ENCODE measurements at regions not wholly inside any gene's neighbourhood (a gene's known extent, or its start where the extent isn't known, plus 50 kb on each side); places are given as distances from the start of the nearest gene placed in this dataset.
"Not testable (repeated sequence)": the region's sequence is repeated elsewhere in the genome, so short reads cannot be mapped to it uniquely, and the experiment has no call there.

GRCh38 chr16:9663588-9663987 is 518.6 kb downstream of the GRIN2A start:
- DNase-seq (ENCODE audit: low spot score) (no peak), ATAC-seq (ENCODE audit: insufficient number of reproducible peaks, low FRiP score, low read depth) (no peak)
- H3K4me3 ChIP-seq: no peak overlapping the region
- H3K27me3 ChIP-seq (replicated peaks; ENCODE audit: insufficient read depth): no peaks in the 10 kb centered on the region
- no peak overlapping the region for H3K27ac ChIP-seq
- H3K36me3 ChIP-seq: no peaks in the 10 kb centered on the region
- no peaks in the 10 kb centered on the region for H3K4me1 ChIP-seq (ENCODE audit: control insufficient read depth in 1 of 2, low read depth in 2 of 2)
- TF ChIP-seq CTCF (IDR thresholded peaks at IDR 0.05): no peak
- H3K9me3 ChIP-seq: no peaks in the 10 kb centered on the region

GRCh38 chr16:9665851-9666271 is 516.4 kb downstream of the GRIN2A start:
- ATAC-seq (ENCODE audit: insufficient number of reproducible peaks, low FRiP score, low read depth) (no peak), DNase-seq (ENCODE audit: low spot score) (no peak)
- Histone ChIP-seq H3K27me3 (replicated peaks; ENCODE audit: insufficient read depth) (no peaks in the 10 kb centered on the region), H3K36me3 (no peaks in the 10 kb centered on the region), H3K27ac (no peak overlapping the region), H3K4me1 (ENCODE audit: control insufficient read depth in 1 of 2, low read depth in 2 of 2) (no peaks in the 10 kb centered on the region), H3K9me3 (no peaks in the 10 kb centered on the region), H3K4me3 (no peak overlapping the region)
- TF ChIP-seq CTCF (IDR thresholded peaks at IDR 0.05): no peak

- Histone ChIP-seq H3K27ac (no peak overlapping the region), H3K36me3 (no peaks in the 10 kb centered on the region), H3K4me1 (ENCODE audit: control insufficient read depth in 1 of 2, low read depth in 2 of 2) (no peaks in the 10 kb centered on the region), H3K27me3 (replicated peaks; ENCODE audit: insufficient read depth) (no peaks in the 10 kb centered on the region), H3K9me3 (no peaks in the 10 kb centered on the region), H3K4me3 (no peak overlapping the region)
- ATAC-seq (ENCODE audit: insufficient number of reproducible peaks, low FRiP score, low read depth) (no peak), DNase-seq (ENCODE audit: low spot score) (no peak)
- no peak for TF ChIP-seq CTCF (IDR thresholded peaks at IDR 0.05)
Measured at GRCh38 chr16:9666834-9667480, 515.3 kb downstream of the GRIN2A start.

GRCh38 chr16:9670033-9670432 is 512.2 kb downstream of the GRIN2A start:
- Histone ChIP-seq H3K4me1 (ENCODE audit: control insufficient read depth in 1 of 2, low read depth in 2 of 2) (no peaks in the 10 kb centered on the region), H3K36me3 (no peaks in the 10 kb centered on the region), H3K4me3 (no peak overlapping the region), H3K27ac (no peak overlapping the region), H3K27me3 (replicated peaks; ENCODE audit: insufficient read depth) (no peaks in the 10 kb centered on the region), H3K9me3 (no peaks in the 10 kb centered on the region)
- no peak for TF ChIP-seq CTCF (IDR thresholded peaks at IDR 0.05)
- ATAC-seq (ENCODE audit: insufficient number of reproducible peaks, low FRiP score, low read depth): no peak
- DNase-seq (ENCODE audit: low spot score): no peak

GRCh38 chr16:9670616-9671015 is 511.6 kb downstream of the GRIN2A start:
- H3K36me3 ChIP-seq; H3K4me3 ChIP-seq; H3K27me3 ChIP-seq (replicated peaks; ENCODE audit: insufficient read depth); H3K4me1 ChIP-seq (ENCODE audit: control insufficient read depth in 1 of 2, low read depth in 2 of 2); DNase-seq (ENCODE audit: low spot score); H3K27ac ChIP-seq; ATAC-seq (ENCODE audit: insufficient number of reproducible peaks, low FRiP score, low read depth); H3K9me3 ChIP-seq: not testable (repeated sequence)

GRCh38 chr16:9676560-9677300 is 505.5 kb downstream of the GRIN2A start:
- not testable (repeated sequence) for H3K9me3 ChIP-seq; H3K36me3 ChIP-seq; H3K27ac ChIP-seq; H3K4me3 ChIP-seq; H3K27me3 ChIP-seq (replicated peaks; ENCODE audit: insufficient read depth); H3K4me1 ChIP-seq (ENCODE audit: control insufficient read depth in 1 of 2, low read depth in 2 of 2); DNase-seq (ENCODE audit: low spot score); ATAC-seq (ENCODE audit: insufficient number of reproducible peaks, low FRiP score, low read depth)
